Fibroblast of skin of abdomen (primary cell): ENCODE measurements at regions not wholly inside any gene's neighbourhood (a gene's known extent, or its start where the extent isn't known, plus 50 kb on each side); places are given as distances from the start of the nearest gene placed in this dataset.

ENCODE experiments used
- DNase-seq: peaks from one replicate; pipeline ENCODE4 v3.0.0-alpha.2; 2013

GRCh38 chr9:88796947-88797346 is 194.3 kb upstream of the S1PR3 start:
- DNase-seq, result no peak

DNA sequence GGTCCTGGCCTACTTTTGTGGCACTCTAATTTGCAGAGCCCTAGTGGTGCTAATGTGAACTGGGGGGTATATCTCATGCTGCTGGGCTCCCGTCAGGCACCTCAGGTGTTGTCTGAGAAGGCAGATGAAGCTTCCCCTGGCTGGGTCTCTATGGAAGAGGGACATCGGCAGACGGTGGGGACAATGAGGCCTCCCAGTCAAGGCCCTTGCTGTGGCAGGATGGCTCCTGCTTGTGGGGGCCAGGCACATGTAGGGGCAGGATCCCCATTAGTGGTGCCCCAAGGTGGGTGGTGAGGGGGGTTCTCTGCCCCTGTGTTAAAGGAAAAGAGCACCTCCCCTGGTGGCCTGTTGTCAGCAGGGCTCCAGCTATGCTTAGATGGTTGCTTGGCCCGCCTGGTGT is 192.8 kb upstream of the S1PR3 start:
- no peak for DNase-seq

DNA sequence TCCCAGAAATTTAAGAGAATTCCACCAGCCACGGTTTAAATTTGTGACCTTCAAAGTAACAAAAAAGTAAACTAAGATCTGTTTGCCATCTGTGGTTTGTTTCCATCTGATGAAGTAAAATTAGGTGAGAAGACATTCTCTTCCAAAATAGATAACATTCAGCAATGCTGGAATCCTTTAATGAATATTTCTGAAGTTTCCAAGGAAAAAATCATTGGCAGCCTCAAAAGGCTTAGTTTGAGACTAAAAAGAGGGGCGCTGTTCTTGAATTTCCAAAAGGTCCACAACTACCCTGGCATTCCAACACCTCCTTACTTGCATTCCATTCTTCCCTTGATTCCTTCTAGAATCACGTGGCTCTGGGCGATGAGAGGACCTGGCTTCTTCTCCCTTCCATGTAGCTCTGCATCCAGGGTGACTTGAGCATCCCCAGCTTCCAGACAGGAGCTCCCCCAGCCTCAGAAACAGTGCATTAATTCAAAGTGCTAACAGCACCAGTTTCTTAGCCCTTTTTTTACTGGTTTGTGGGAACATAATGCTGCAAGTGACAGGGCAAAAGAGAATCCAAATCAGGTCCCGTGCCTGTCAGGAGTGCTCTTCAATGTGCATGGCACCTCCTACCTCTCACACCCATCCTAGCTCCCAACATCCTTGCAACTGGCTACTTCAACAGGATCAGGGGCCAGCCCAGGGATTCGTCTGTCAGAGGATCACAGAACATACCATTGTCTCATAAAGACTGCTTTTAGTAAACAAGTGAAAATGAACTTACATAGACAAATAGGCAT is 191.5 kb upstream of the S1PR3 start:
- no peak for DNase-seq

- no peak for DNase-seq
Observed at GRCh38 chr9:88800329-88800682, 191.0 kb upstream of the S1PR3 start.

DNA sequence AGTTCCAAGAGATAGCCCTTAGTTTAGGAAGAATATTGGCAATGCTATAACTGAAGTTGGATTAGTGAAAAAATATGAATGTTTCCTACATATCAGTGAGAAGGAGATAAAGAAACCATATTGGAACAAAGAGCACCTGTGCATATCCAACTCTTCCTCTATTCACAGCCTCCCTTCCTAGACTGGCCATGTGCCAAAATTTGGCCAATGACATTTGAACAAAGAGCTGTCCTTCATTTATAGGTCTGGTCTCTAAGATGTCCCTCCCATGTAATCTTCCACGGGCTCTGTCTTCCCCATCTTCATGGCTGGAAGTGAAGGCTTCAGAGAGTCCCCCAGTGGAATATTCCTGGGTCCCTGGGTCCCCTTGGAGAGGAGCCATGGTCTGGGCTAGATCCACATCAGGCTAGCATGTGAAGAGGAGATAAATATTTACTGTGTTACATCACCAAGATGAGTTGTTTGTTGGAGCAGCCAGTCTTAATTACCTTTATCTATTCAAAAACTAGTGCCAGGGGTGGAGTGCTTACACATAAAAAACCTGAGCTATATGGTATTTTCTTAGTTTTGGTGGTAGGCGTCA is 190.0 kb upstream of the S1PR3 start:
- DNase-seq, result no peak

DNA sequence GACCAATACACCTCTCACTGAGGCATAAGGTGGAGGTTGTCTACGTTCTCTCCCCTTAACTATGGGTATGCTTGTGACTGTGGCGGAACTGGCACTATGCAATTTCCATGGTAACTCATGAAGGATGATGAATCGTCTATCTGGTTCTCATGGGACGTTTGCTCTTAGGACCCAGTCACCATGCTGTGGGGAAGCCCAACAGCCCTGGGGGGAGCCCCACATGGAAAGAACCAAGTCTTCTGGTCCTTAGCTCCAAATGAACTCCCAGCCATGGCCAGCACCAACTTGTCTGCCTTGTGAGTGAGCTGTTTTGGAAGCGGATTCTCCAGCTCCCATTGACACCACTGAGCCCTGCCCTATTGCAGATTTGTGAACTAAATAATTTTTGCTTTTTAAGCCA is 188.7 kb upstream of the S1PR3 start:
- no peak for DNase-seq

DNA sequence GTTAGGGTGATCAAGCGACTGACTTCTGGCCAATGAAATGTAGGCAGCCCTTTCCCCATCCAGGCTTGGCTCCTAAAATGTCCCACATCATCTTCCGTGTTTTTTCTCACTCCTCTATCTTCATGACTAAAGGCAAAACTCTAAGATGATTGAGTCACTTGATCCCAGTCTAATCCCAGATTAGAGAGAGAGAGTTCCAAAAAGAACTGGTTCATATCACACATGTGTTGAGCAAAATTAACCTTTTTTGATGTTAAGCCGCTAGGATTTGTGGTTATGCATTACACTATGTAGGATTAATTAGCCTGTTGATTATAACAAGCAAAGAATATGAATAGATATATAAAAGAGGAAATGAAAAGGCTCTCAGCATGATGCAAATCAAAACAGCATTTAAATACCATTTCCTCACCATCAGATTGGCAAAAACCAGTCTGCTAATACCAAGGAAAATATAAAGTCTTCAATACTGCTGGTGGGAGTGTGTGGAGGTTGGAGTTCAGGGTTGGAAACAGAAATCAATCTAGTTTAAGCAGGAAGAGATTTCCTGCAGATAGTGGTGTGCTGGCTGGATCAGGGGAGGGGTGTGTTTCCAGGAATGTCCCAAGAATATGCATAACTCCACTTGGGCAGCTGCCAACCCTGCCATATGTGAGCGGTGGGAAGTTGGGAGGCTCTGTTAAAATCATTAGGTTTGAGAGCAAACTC is 187.6 kb upstream of the S1PR3 start:
- DNase-seq, result peak; percentile 70

- no peak for DNase-seq
Observed at GRCh38 chr9:88804254-88804596, 187.0 kb upstream of the S1PR3 start.

DNA sequence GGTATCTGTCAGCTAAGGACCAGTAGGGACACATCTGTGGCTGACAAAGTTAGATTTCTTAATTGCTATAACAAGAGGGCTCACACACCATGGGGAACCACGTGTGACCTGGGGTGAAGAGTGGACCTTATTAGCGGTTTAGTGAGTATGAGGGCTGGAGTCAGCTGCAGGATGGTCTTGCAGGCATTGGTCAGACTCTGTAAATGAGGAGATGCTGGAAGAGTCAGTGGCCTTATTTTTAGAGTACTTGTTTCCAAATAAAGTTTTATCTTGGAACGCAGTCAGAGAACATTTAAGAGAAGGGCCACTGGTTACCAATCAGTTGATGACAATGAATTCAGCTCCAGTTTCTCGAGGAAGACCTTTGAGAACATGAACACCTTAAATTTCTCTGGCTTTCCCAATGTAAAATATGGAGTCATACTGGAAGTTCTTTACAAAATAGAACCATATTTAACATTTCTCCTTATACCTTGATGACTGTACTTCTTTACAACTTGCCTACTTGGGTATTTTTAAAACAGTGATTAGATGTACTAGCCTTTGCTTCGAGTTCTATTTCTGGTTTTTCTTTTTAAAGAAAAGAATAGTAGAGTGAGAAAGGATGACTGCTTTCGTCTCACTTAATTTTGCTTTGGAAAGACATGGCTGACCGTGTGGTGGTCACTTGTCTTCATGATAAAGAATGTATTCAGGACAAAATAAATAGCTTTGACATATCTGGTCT is 185.9 kb upstream of the S1PR3 start:
- DNase-seq, result no peak

DNA sequence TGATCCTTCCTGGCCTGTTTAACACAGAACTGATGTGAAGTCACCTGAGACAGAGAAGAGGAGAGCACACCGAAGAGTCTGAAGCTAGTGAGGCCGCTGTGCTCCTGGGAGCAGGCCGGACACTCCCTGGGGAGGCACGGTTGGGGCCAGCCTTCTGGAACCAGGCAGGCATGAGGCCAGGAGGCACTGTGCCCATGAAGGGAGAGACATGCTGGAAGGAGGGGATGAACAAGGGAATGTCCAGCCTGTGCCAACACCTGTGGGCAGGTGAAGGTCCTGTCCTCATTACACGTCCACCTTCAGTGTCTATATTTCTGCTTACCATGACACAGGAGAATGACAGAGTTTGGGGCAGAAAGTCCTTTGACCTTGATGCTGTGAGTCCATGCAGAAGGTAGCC is 183.8 kb upstream of the S1PR3 start:
- no peak for DNase-seq

- peak; percentile 33 for DNase-seq
Observed at GRCh38 chr9:88808019-88808656, 183.1 kb upstream of the S1PR3 start.

DNA sequence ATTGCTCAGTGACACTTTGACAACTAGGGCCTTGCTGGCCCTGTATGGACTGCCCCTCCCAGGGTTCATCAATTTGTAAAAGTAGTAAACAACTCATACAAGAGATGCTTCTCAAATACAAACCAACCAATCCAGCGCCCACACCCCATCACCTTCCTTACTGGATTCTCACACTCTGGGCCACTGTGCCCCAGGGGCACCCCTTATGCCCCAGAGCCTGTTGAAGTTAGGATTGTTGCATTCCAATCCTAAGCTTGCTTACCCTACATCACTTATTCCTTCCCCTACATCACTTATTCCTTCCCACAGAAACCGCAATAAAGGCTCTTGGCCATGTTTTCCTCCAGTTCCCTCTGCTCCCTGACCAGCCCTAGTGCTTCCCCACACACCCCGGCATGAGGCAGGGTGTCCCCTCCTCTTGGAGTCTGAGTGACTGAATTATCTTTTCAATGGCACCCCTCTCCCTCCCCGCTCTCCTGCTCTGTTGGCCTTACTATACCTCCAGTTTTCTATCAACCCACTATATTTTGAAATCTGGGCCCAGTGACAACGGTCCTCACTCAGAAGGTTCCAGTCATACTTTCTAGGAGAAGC is 182.4 kb upstream of the S1PR3 start:
- DNase-seq, result no peak

DNA sequence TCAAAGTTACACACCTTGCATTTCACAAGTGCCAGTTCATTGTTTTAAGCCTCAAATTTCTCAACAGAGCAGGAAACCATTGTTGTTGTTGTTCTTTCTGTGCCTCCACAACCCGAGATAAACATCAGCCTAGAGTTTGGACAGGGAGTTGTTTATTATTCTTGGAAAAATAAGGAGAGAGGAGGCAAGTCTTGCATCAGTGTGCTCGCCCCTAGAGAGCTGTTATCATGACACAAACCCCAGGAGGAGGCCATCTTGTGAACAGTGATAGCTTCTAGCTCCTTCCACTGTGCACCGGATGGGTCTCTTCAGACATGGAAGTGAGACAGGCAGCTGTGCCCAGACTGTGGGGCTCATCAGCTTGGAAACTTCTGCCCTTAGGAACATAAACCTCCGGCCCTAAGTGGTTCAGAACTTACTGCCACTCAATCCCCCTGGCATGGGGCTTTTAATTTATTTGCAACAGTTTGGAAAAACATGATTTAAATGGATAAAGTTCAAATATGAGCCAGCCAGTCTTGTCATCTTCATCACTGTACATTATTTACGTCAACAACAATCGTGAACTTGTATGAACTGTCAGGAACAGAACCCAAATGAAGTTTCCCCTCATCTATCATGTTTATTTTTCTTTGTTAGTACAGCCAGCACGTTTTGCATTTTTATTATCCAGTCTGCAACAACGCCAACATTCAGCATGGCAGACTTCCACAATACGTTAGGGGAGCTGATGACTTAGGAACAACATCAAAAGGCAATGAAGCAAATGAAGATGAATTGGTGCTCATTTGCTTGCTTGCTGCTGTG is 181.7 kb upstream of the S1PR3 start:
- DNase-seq, result no peak

GRCh38 chr9:88810826-88811225 is 180.4 kb upstream of the S1PR3 start:
- DNase-seq, result no peak

DNA sequence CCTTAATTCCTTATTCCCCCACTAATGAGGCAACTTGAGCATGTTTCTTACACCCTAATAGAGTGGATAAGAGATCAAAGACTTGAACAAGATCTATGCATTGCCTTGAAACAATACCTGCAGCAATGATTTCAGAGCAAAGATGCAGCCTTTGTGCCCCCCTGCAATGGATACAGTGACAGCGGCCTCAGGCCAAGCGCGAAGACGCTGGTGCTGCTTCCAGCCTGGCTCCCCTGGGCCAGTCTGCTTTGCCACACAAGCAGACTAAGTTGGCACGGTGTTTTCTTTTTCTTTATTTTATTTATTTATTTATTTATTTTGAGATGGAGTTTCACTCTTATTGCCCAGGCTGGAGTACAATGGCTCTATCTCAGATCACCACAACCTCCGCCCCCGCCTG is 179.8 kb upstream of the S1PR3 start:
- DNase-seq, result no peak

GRCh38 chr9:88812938-88813637 is 178.2 kb upstream of the S1PR3 start:
- no peak for DNase-seq

GRCh38 chr9:88813638-88814209 is 177.5 kb upstream of the S1PR3 start:
- no peak for DNase-seq

- DNase-seq, result peak; percentile 91
Observed at GRCh38 chr9:88814577-88814976, 176.7 kb upstream of the S1PR3 start.

DNA sequence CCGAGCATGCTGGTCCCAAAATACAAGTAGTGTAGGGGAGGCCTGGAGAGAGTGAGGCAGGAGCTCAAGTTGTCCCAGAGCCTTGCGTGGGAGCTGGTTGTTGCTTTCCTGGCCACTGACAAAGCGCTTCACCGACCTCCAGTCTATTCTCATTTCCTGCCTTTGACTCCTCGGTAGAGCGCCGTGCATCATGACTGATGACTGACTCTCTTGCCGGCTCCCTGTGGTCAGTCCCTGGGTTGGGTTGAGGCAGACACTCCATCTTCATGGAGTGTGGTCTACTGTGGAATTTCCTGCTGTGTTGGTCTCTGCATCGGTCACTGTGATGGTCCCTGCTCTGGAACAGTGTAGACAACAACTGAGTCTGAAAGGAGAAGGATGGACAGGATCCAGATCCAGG is 175.1 kb upstream of the S1PR3 start:
- peak; percentile 80 for DNase-seq

DNA sequence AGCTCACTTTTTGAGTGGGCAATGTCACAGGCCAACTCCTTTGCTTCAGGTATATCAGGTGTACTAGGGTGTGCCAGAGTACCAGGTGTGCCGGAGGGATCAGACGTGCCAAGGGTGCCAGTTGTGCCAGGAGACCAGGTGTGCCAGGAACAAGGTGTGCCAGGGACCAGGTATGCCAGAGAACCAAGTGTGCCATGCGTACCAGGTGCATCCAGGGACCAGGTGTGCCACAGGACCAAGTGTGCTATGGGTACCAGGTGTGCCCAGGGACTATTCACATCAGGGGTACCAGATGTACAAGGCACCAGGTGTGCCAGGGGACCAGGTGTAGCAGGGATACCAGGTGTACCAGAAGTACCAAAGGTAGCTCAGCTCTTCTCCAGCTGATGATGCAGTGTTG is 174.7 kb upstream of the S1PR3 start:
- DNase-seq, result no peak

- no peak for DNase-seq
Observed at GRCh38 chr9:88817628-88818027, 173.6 kb upstream of the S1PR3 start.
